Superior temporal gyrus (tissue), 1 donor: ENCODE measurements at regions not wholly inside any gene's neighbourhood (a gene's known extent, or its start where the extent isn't known, plus 50 kb on each side); places are given as distances from the start of the nearest gene placed in this dataset.
A peak's percentile ranks its signal among the peaks of the same experiment; 100 is the strongest.

Source experiments
- DNase-seq: peaks from one replicate; pipeline ENCODE4 v3.0.0-alpha.2; 2016; ENCODE audit errors: extremely low spot score

- DNase-seq = no peak
Observed at GRCh38 chr5:175388531-175388930, 55.5 kb downstream of the DRD1 start.

GRCh38 chr5:175387144-175387543, 56.8 kb downstream of the DRD1 start:
- DNase-seq = no peak

GRCh38 chr5:175386526-175386925, 57.5 kb downstream of the DRD1 start:
- peak; percentile 12 for DNase-seq

GRCh38 chr5:175385691-175386362, 58.2 kb downstream of the DRD1 start:
- peak; percentile 11 for DNase-seq

GRCh38 chr5:175384724-175385552, 59.0 kb downstream of the DRD1 start:
- DNase-seq = no peak

GRCh38 chr5:175383350-175383749, 60.6 kb downstream of the DRD1 start:
- peak; percentile 31 for DNase-seq

- no peak for DNase-seq
Observed at GRCh38 chr5:175382171-175382570, 61.8 kb downstream of the DRD1 start.

- no peak for DNase-seq
Observed at GRCh38 chr5:175381130-175381529, 62.9 kb downstream of the DRD1 start.

- no peak for DNase-seq
Observed at GRCh38 chr5:175380701-175381100, 63.3 kb downstream of the DRD1 start.

GRCh38 chr5:175379867-175380266, 64.1 kb downstream of the DRD1 start:
- no peak for DNase-seq

- DNase-seq = no peak
Observed at GRCh38 chr5:175378444-175379028, 65.4 kb downstream of the DRD1 start.

- DNase-seq = no peak
Observed at GRCh38 chr5:175377816-175378215, 66.2 kb downstream of the DRD1 start.

- no peak for DNase-seq
Observed at GRCh38 chr5:175374166-175374875, 69.7 kb downstream of the DRD1 start.

- DNase-seq = no peak
Observed at GRCh38 chr5:175365866-175366265, 78.1 kb downstream of the DRD1 start.

GRCh38 chr5:175363300-175363699, 80.7 kb downstream of the DRD1 start:
- DNase-seq = no peak

- no peak for DNase-seq
Observed at GRCh38 chr5:175357995-175358394, 86.0 kb downstream of the DRD1 start.

- no peak for DNase-seq
Observed at GRCh38 chr5:175356428-175356827, 87.6 kb downstream of the DRD1 start.

- DNase-seq = no peak
Observed at GRCh38 chr5:175354964-175355363, 89.0 kb downstream of the DRD1 start.

- DNase-seq = no peak
Observed at GRCh38 chr5:175353926-175354325, 90.1 kb downstream of the DRD1 start.

GRCh38 chr5:175351897-175352590, 91.9 kb downstream of the DRD1 start:
- no peak for DNase-seq

- no peak for DNase-seq
Observed at GRCh38 chr5:175351126-175351525, 92.9 kb downstream of the DRD1 start.

- DNase-seq = no peak
Observed at GRCh38 chr5:175347931-175348330, 96.1 kb downstream of the DRD1 start.
